Superior temporal gyrus (tissue), 1 donor: ENCODE measurements at regions not wholly inside any gene's neighbourhood (a gene's known extent, or its start where the extent isn't known, plus 50 kb on each side); places are given as distances from the start of the nearest gene placed in this dataset.
"Not testable (repeated sequence)": the region's sequence is repeated elsewhere in the genome, so short reads cannot be mapped to it uniquely, and the experiment has no call there.

Experiments
- DNase-seq: peaks from one replicate; pipeline ENCODE4 v3.0.0-alpha.2; 2016; ENCODE audit errors: extremely low spot score

- not testable (repeated sequence) for DNase-seq
These were observed 245.3 kb upstream of the MME start for GRCh38 chr3:154834831-154835230.

GRCh38 chr3:154829929-154830328 lies 250.2 kb upstream of the MME start:
- no peak for DNase-seq

GRCh38 chr3:154819491-154819890 lies 260.6 kb upstream of the MME start:
- DNase-seq = no peak

- no peak for DNase-seq
These were observed 261.4 kb upstream of the MME start for GRCh38 chr3:154818676-154819255.

- not testable (repeated sequence) for DNase-seq
These were observed 270.1 kb upstream of the MME start for GRCh38 chr3:154810017-154810416.

GRCh38 chr3:154801729-154802128 lies 278.4 kb upstream of the MME start:
- DNase-seq = no peak

GRCh38 chr3:154799800-154800199 lies 280.3 kb upstream of the MME start:
- DNase-seq = no peak

GRCh38 chr3:154795582-154795981 lies 284.5 kb upstream of the MME start:
- DNase-seq = no peak

GRCh38 chr3:154794814-154795445 lies 285.2 kb upstream of the MME start:
- no peak for DNase-seq

GRCh38 chr3:154794391-154794790 lies 285.7 kb upstream of the MME start:
- DNase-seq = no peak

GRCh38 chr3:154792828-154793227 lies 287.3 kb upstream of the MME start:
- no peak for DNase-seq

- no peak for DNase-seq
These were observed 288.5 kb upstream of the MME start for GRCh38 chr3:154791611-154792010.

- DNase-seq = no peak
These were observed 293.4 kb upstream of the MME start for GRCh38 chr3:154786724-154787123.

- DNase-seq = no peak
These were observed 296.6 kb upstream of the MME start for GRCh38 chr3:154783521-154783931.

GRCh38 chr3:154783061-154783460 lies 297.1 kb upstream of the MME start:
- DNase-seq = no peak

- no peak for DNase-seq
These were observed 298.0 kb upstream of the MME start for GRCh38 chr3:154782151-154782550.

GRCh38 chr3:154781595-154781994 lies 298.5 kb upstream of the MME start:
- DNase-seq = no peak

GRCh38 chr3:154780263-154780662 lies 299.9 kb upstream of the MME start:
- no peak for DNase-seq

GRCh38 chr3:154779571-154779970 lies 300.5 kb upstream of the MME start:
- no peak for DNase-seq

GRCh38 chr3:154778057-154778456 lies 302.1 kb upstream of the MME start:
- DNase-seq = no peak

- no peak for DNase-seq
These were observed 303.4 kb upstream of the MME start for GRCh38 chr3:154776549-154777225.

- DNase-seq = no peak
These were observed 304.1 kb upstream of the MME start for GRCh38 chr3:154775821-154776548.
